ENCODE measurements at regions not wholly inside any gene's neighbourhood (a gene's known extent, or its start where the extent isn't known, plus 50 kb on each side); places are given as distances from the start of the nearest gene placed in this dataset.

DNA sequence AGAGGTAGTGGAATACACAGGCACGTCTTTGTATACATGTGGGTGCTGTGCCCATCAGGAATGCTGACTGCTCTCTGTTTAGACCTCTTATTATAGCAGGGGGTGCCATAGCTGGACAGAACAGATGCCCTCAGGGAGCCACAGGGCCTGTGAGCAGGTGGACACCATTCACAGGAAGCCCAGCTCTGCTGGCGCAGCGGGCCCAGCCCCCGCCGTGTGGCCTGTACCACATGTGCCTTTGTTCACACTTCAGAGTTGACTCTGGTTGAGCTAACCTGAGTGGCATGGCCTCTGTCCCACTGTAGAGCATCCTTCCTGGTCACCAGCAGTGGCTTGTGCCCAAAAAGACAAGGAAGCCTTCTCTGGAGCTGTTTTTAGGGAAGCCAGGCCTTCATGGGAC lies 730.9 kb upstream of the ID2 start:
- TF ChIP-seq POLR2A (IDR thresholded peaks at IDR 0.05) (no peak), CTCF (IDR thresholded peaks at IDR 0.05) (no peak)

All from adrenal gland (tissue), 5 donors.